Left renal cortex interstitium (tissue), 4 donors: ENCODE measurements at regions not wholly inside any gene's neighbourhood (a gene's known extent, or its start where the extent isn't known, plus 50 kb on each side); places are given as distances from the start of the nearest gene placed in this dataset.

Source experiments
- DNase-seq, 4 donors: peaks; one replicate each; pipeline ENCODE4 v3.0.0-alpha.2; 2013; ENCODE audit warnings: low read depth in 4 of 4, low spot score in 2 of 4, missing footprints in 1 of 4

- DNase-seq: no peak
Observed at GRCh38 chr1:76759950-76760349, 107.3 kb upstream of the ST6GALNAC5 start.

GRCh38 chr1:76763738-76764137, 103.5 kb upstream of the ST6GALNAC5 start:
- no peak for DNase-seq

- no peak for DNase-seq
Observed at GRCh38 chr1:76764638-76765454, 102.4 kb upstream of the ST6GALNAC5 start.

- no peak for DNase-seq
Observed at GRCh38 chr1:76766381-76766780, 100.9 kb upstream of the ST6GALNAC5 start.

- DNase-seq: peak in 1 of 4 donors; percentile 16
Observed at GRCh38 chr1:76769911-76770310, 97.4 kb upstream of the ST6GALNAC5 start.

GRCh38 chr1:76770979-76771378, 96.3 kb upstream of the ST6GALNAC5 start:
- DNase-seq: no peak

GRCh38 chr1:76781447-76781846, 85.8 kb upstream of the ST6GALNAC5 start:
- no peak for DNase-seq

GRCh38 chr1:76782809-76783208, 84.5 kb upstream of the ST6GALNAC5 start:
- no peak for DNase-seq

- no peak for DNase-seq
Observed at GRCh38 chr1:76784502-76784901, 82.8 kb upstream of the ST6GALNAC5 start.

- no peak for DNase-seq
Observed at GRCh38 chr1:76786222-76786621, 81.1 kb upstream of the ST6GALNAC5 start.

- no peak for DNase-seq
Observed at GRCh38 chr1:76793594-76793993, 73.7 kb upstream of the ST6GALNAC5 start.

- DNase-seq: no peak
Observed at GRCh38 chr1:76799700-76800099, 67.6 kb upstream of the ST6GALNAC5 start.

- DNase-seq: no peak
Observed at GRCh38 chr1:76802094-76802493, 65.2 kb upstream of the ST6GALNAC5 start.

GRCh38 chr1:76807543-76808260, 59.6 kb upstream of the ST6GALNAC5 start:
- DNase-seq: no peak
